H1 (cell line): ENCODE measurements at regions not wholly inside any gene's neighbourhood (a gene's known extent, or its start where the extent isn't known, plus 50 kb on each side); places are given as distances from the start of the nearest gene placed in this dataset.

Experiments used
- CHD7 ChIP-seq: fragments of 300-600 bp; sonication (generic); IDR thresholded peaks from 2 replicates; pipeline ENCODE4 v1.7.1; 2012; ENCODE audit warnings: low read length, moderate library complexity, mild to moderate bottlenecking, inconsistent platforms; ENCODE audit not compliant: insufficient replicate concordance
- CTCF ChIP-seq, 3 experiments: IDR thresholded peaks; 1 replicate in 2 of 3; 2 replicates in 1 of 3; pipeline versions ENCODE4 v1.5.1 to v1.6.1; 2011; ENCODE audit warnings: low read length in 3 of 3, mild to moderate bottlenecking in 3 of 3, inconsistent platforms in 2 of 3, low read depth in 1 of 3, moderate library complexity in 1 of 3; ENCODE audit not compliant: insufficient read depth in 1 of 3; ENCODE audit errors: control extremely low read depth in 1 of 3
- MAX ChIP-seq: IDR thresholded peaks from 2 replicates; pipeline ENCODE4 v1.6.1; 2012; ENCODE audit warnings: inconsistent platforms
- POLR2AphosphoS5 ChIP-seq: IDR thresholded peaks from 2 replicates; pipeline ENCODE4 v1.6.1; 2011; ENCODE audit warnings: low read depth, low read length

GRCh38 chr1:147475488-147475887, 65.8 kb upstream of the BCL9 start:
- no peak for TF ChIP-seq CTCF (IDR thresholded peaks at IDR 0.05; ENCODE audit: control extremely low read depth in 1 of 3, insufficient read depth in 1 of 3, low read depth in 1 of 3, low read length in 3 of 3)
- no peak for TF ChIP-seq POLR2AphosphoS5
- no peak for TF ChIP-seq MAX
- TF ChIP-seq CHD7: no peak
